Erythroblast (primary cell): ENCODE measurements at regions not wholly inside any gene's neighbourhood (a gene's known extent, or its start where the extent isn't known, plus 50 kb on each side); places are given as distances from the start of the nearest gene placed in this dataset.

Source experiments
- GATA1 ChIP-seq: IDR thresholded peaks from 2 replicates; pipeline ENCODE4 v1.6.1; 2011; ENCODE audit warnings: low read depth, mild to moderate bottlenecking, control low read depth, low read length, moderate library complexity
- POLR2A ChIP-seq: IDR thresholded peaks from 2 replicates; pipeline ENCODE4 v1.6.1; 2011; ENCODE audit warnings: mild to moderate bottlenecking, low read length

- no peak for TF ChIP-seq POLR2A
- TF ChIP-seq GATA1: no peak
These were observed 229.2 kb downstream of the SQOR start for GRCh38 chr15:45863881-45864580.
